HepG2 (cell line): ENCODE measurements at regions not wholly inside any gene's neighbourhood (a gene's known extent, or its start where the extent isn't known, plus 50 kb on each side); places are given as distances from the start of the nearest gene placed in this dataset.

Source experiments
- ATAC-seq: fragments of 200-7000 bp; cut with Tn5 transposase; 3 replicates; pipeline ENCODE4 v1.9.1; 2020; ENCODE audit warnings: mild to moderate bottlenecking, moderate library complexity
- BruUV-seq: library from RNA; stranded (reverse); fragments of 400-500 nt; replicated peaks from 2 replicates; lab custom pipeline; 2021; lab: Mats Ljungman, UMichigan
- CTCF ChIA-PET: fragments of 300-600 bp; formaldehyde crosslinking; extraction: SDS; loops from one replicate; lab custom pipeline; 2021; ENCODE audit warnings: low total read pairs, inconsistent platforms, low intra/inter-chr PET ratio; lab: Yijun Ruan, JAX
- POLR2A ChIA-PET: fragments of 350-600 bp; sonication (Branson Sonifier 250); formaldehyde crosslinking; loops from one replicate; lab custom pipeline; 2020; ENCODE audit warnings: antibody characterized with exemption, inconsistent platforms; lab: Yijun Ruan, JAX
- DNase-seq: peaks from one replicate; pipeline ENCODE4 v3.0.0-alpha.2; 2015; ENCODE audit warnings: low spot score
- FAIRE-seq: peaks from 3 replicates; lab custom pipeline; 2011; peaks lifted over from hg19 to GRCh38; lab: Jason Lieb, UNC
- H2AFZ ChIP-seq: one replicate; pipeline ENCODE4 v1.6.1; 2011; ENCODE audit warnings: low read length, inconsistent platforms
- H3K27ac ChIP-seq: fragments of 300-600 bp; 3 replicates; pipeline ENCODE4 v1.8.0; 2011; ENCODE audit warnings: mixed run types, mild to moderate bottlenecking, mixed read lengths, low read length, inconsistent platforms; ENCODE audit not compliant: insufficient read depth; ENCODE audit errors: extremely low read length
- H3K27me3 ChIP-seq, 2 experiments: fragments of 200-600 bp in 1 of 2; 2 replicates in 1 of 2; 3 replicates in 1 of 2; pipeline versions ENCODE4 v1.6.0 to v1.8.0; 2011; ENCODE audit warnings: low read length in 2 of 2, mild to moderate bottlenecking in 2 of 2, moderate library complexity in 2 of 2, inconsistent platforms in 1 of 2; ENCODE audit not compliant: insufficient read depth in 2 of 2, control insufficient read depth in 1 of 2
- H3K36me3 ChIP-seq, 2 experiments: fragments of 200-600 bp in 1 of 2; replicated peaks in 1 of 2; 2 replicates in 1 of 2; 3 replicates in 1 of 2; pipeline versions ENCODE4 v1.5.1 to v1.8.0; 2011; ENCODE audit warnings: low read length in 2 of 2, inconsistent platforms in 1 of 2; ENCODE audit not compliant: insufficient read depth in 2 of 2, control insufficient read depth in 1 of 2
- H3K4me1 ChIP-seq: 2 replicates; pipeline ENCODE4 v1.5.1; 2012; ENCODE audit warnings: low read length, inconsistent platforms; ENCODE audit not compliant: insufficient read depth
- H3K4me2 ChIP-seq: 2 replicates; pipeline ENCODE4 v1.6.0; 2011; ENCODE audit warnings: low read depth, low read length, inconsistent platforms
- H3K4me3 ChIP-seq, 3 experiments: fragments of 200-600 bp in 1 of 3; sonication (generic), shearing (Covaris generic) in 1 of 3; replicated peaks in 1 of 3; 2 replicates each; pipeline ENCODE4 v1.5.1; 2011 to 2016; ENCODE audit warnings: low read length in 3 of 3, inconsistent platforms in 2 of 3, low read depth in 2 of 3, mild to moderate bottlenecking in 2 of 3, control low read depth in 1 of 3, mixed read lengths in 1 of 3; ENCODE audit not compliant: insufficient read depth in 1 of 3
- H3K79me2 ChIP-seq: one replicate; pipeline ENCODE4 v1.6.1; 2011; ENCODE audit warnings: low read length, inconsistent platforms; ENCODE audit not compliant: insufficient read depth
- H3K9ac ChIP-seq: 2 replicates; pipeline ENCODE4 v1.6.0; 2011; ENCODE audit warnings: mild to moderate bottlenecking, low read depth, low read length, inconsistent platforms; ENCODE audit not compliant: insufficient read depth
- H3K9me3 ChIP-seq: 2 replicates; pipeline ENCODE4 v1.5.1; 2012; ENCODE audit warnings: mild to moderate bottlenecking, low read length
- H4K20me1 ChIP-seq: 2 replicates; pipeline ENCODE4 v1.6.0; 2011; ENCODE audit warnings: inconsistent platforms, mild to moderate bottlenecking, low read length, moderate library complexity; ENCODE audit not compliant: insufficient read depth
- HNRNPUL1 ChIP-seq: fragments of 200-400 bp; formaldehyde crosslinking; IDR thresholded peaks from 2 replicates; pipeline ENCODE4 v1.6.1; 2017; ENCODE audit warnings: low read depth, mild to moderate bottlenecking, low read length, moderate library complexity
- KDM1A ChIP-seq: IDR thresholded peaks from 2 replicates; pipeline ENCODE4 v1.6.1; 2016; ENCODE audit warnings: missing compliant biosample characterization
- RELA ChIP-seq: sonication (generic); formaldehyde crosslinking; IDR thresholded peaks from 2 replicates; pipeline ENCODE4 v1.4.0; 2020; ENCODE audit warnings: missing genetic modification reagents
- RXRA ChIP-seq: sonication (generic); formaldehyde crosslinking; IDR thresholded peaks from 2 replicates; pipeline ENCODE4 v1.5.1; 2020; ENCODE audit warnings: missing genetic modification reagents
- SMYD3 ChIP-seq: sonication (generic); formaldehyde crosslinking; IDR thresholded peaks from 2 replicates; pipeline ENCODE4 v1.8.1; 2023; ENCODE audit warnings: mild to moderate bottlenecking, missing genetic modification reagents
- TOPORS ChIP-seq: sonication (generic); formaldehyde crosslinking; IDR thresholded peaks from 2 replicates; pipeline ENCODE4 v1.8.0; 2023; ENCODE audit warnings: mild to moderate bottlenecking, missing genetic modification reagents
- XBP1 ChIP-seq: sonication (generic); formaldehyde crosslinking; IDR thresholded peaks from 2 replicates; pipeline ENCODE4 v1.5.0; 2020; ENCODE audit warnings: missing genetic modification reagents
- ZNF7 ChIP-seq: IDR thresholded peaks from 2 replicates; pipeline ENCODE4 v1.6.1; 2016; ENCODE audit warnings: missing biosample characterization, missing genetic modification reagents
- WGBS: methylation state at CpG from one replicate; pipeline ENCODE4 v1.1.6; 2017; ENCODE audit warnings: low lambda C conversion rate; 5-methylcytosine and 5-hydroxymethylcytosine counted together
- in situ Hi-C: cut with HindIII; loops from 2 replicates; pipeline ENCODE4 v1.10.0; 2017; ENCODE audit warnings: low pct_unique_long_range_greater_than_20kb; ENCODE audit not compliant: extremely low pct_ligation_motif_present
- intact Hi-C: fragments of 100-400 bp; cut with micrococcal nuclease; formaldehyde crosslinking; loops from one replicate; pipeline ENCODE4 v1.10.0; 2022; ENCODE audit not compliant: unreplicated experiment
- TF ChIP-seq, protein P1 (sequence below), 2 experiments: sonication (generic) in 1 of 2; formaldehyde crosslinking in 1 of 2; IDR thresholded peaks; 2 replicates each; pipeline versions ENCODE4 v1.4.0 to v1.6.1; 2018 to 2020; ENCODE audit warnings: missing genetic modification reagents in 2 of 2, borderline replicate concordance in 1 of 2, low read depth in 1 of 2, mild to moderate bottlenecking in 1 of 2, missing biosample characterization in 1 of 2
- TF ChIP-seq, protein P2 (sequence below): sonication (generic); formaldehyde crosslinking; IDR thresholded peaks from 2 replicates; pipeline ENCODE4 v1.8.0; 2022; ENCODE audit warnings: mild to moderate bottlenecking, missing genetic modification reagents; ENCODE audit not compliant: insufficient replicate concordance
- TF ChIP-seq, protein P3 (sequence below): sonication (generic); formaldehyde crosslinking; IDR thresholded peaks from 2 replicates; pipeline ENCODE4 v1.8.0; 2022; ENCODE audit warnings: mild to moderate bottlenecking, missing genetic modification reagents, moderate library complexity

DNA sequence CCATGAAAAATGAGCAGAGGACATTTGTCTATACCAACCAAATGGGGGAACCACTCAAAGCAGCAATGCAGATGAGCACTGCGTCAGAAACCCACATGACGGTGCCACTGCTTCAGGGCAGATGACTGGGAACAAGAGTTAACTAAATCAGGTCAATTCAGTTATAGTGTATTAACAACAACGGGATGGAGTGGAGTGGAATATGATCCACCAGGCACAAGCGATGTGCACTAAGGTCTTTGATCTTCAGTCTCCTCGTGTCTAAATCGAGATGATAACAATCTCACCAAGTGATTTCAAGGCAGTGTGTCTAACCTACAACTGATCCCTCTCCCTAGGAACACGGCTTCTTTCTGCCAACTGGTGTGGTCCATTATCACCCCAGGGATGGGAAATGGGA, 269.0 kb downstream of the RAD51AP2 start:
- DNase-seq (no peak), ATAC-seq (no peak), FAIRE-seq (no peak)
- H3K27ac ChIP-seq = no peak overlapping the region
- intact Hi-C loops = no loop called here
- no peaks in the 10 kb centered on the region for H4K20me1 ChIP-seq
- in situ Hi-C loops = no loop called here
- ChIA-PET POLR2A (no interaction called here), CTCF (no interaction called here)
- no peak for TF ChIP-seq XBP1
- TF ChIP-seq SMYD3 (CRISPR knock-in tag) = no peak
- TF ChIP-seq, protein P1, sequence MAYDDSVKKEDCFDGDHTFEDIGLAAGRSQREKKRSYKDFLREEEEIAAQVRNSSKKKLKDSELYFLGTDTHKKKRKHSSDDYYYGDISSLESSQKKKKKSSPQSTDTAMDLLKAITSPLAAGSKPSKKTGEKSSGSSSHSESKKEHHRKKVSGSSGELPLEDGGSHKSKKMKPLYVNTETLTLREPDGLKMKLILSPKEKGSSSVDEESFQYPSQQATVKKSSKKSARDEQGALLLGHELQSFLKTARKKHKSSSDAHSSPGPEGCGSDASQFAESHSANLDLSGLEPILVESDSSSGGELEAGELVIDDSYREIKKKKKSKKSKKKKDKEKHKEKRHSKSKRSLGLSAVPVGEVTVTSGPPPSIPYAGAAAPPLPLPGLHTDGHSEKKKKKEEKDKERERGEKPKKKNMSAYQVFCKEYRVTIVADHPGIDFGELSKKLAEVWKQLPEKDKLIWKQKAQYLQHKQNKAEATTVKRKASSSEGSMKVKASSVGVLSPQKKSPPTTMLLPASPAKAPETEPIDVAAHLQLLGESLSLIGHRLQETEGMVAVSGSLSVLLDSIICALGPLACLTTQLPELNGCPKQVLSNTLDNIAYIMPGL (CRISPR knock-in tag; IDR thresholded peaks at IDR 0.05; ENCODE audit: borderline replicate concordance in 1 of 2, low read depth in 1 of 2) = no peak
- TF ChIP-seq ZNF7 (CRISPR knock-in tag) = no peak
- no peak for TF ChIP-seq RXRA (CRISPR knock-in tag)
- TF ChIP-seq, protein P2, sequence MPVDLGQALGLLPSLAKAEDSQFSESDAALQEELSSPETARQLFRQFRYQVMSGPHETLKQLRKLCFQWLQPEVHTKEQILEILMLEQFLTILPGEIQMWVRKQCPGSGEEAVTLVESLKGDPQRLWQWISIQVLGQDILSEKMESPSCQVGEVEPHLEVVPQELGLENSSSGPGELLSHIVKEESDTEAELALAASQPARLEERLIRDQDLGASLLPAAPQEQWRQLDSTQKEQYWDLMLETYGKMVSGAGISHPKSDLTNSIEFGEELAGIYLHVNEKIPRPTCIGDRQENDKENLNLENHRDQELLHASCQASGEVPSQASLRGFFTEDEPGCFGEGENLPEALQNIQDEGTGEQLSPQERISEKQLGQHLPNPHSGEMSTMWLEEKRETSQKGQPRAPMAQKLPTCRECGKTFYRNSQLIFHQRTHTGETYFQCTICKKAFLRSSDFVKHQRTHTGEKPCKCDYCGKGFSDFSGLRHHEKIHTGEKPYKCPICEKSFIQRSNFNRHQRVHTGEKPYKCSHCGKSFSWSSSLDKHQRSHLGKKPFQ (CRISPR knock-in tag) = no peak
- TF ChIP-seq, protein P3, sequence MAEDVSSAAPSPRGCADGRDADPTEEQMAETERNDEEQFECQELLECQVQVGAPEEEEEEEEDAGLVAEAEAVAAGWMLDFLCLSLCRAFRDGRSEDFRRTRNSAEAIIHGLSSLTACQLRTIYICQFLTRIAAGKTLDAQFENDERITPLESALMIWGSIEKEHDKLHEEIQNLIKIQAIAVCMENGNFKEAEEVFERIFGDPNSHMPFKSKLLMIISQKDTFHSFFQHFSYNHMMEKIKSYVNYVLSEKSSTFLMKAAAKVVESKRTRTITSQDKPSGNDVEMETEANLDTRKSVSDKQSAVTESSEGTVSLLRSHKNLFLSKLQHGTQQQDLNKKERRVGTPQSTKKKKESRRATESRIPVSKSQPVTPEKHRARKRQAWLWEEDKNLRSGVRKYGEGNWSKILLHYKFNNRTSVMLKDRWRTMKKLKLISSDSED (CRISPR knock-in tag) = no peak
- no peak for TF ChIP-seq KDM1A (CRISPR knock-in tag)
- TF ChIP-seq TOPORS (CRISPR knock-in tag) = no peak
- no peak for TF ChIP-seq HNRNPUL1
- TF ChIP-seq RELA = no peak
- H2AFZ ChIP-seq = no peak overlapping the region
- H3K36me3 ChIP-seq = no peaks in the 10 kb centered on the region
- H3K9me3 ChIP-seq = no peaks in the 10 kb centered on the region
- no peak overlapping the region for H3K4me2 ChIP-seq
- no peaks in the 10 kb centered on the region for H3K4me1 ChIP-seq
- 25% methylated on average over 7 of the region's 7 CpGs for WGBS
- H3K9ac ChIP-seq = no peak overlapping the region
- H3K4me3 ChIP-seq = no peak overlapping the region
- no peaks in the 10 kb centered on the region for H3K79me2 ChIP-seq
- H3K27me3 ChIP-seq = peaks cover 0 to 3% of the 10 kb centered on the region in 2 experiments; a peak in 1 of 5 replicates
- no TSS peak for BruUV-seq
